ENCODE measurements at regions not wholly inside any gene's neighbourhood (a gene's known extent, or its start where the extent isn't known, plus 50 kb on each side); places are given as distances from the start of the nearest gene placed in this dataset.

GRCh38 chr7:125892434-125892833 lies 962.8 kb upstream of the POT1 start:
- no peak overlapping the region for H3K27ac ChIP-seq
- no peak for TF ChIP-seq ZFX (IDR thresholded peaks at IDR 0.05; ENCODE audit: borderline replicate concordance)
- TF ChIP-seq CTCF (IDR thresholded peaks at IDR 0.05): no peak

- TF ChIP-seq ZFX (IDR thresholded peaks at IDR 0.05; ENCODE audit: borderline replicate concordance): no peak
- no peak for TF ChIP-seq CTCF (IDR thresholded peaks at IDR 0.05)
- no peak overlapping the region for H3K27ac ChIP-seq
Observed at GRCh38 chr7:125878988-125879387, 949.4 kb upstream of the POT1 start.

- no peak overlapping the region for H3K27ac ChIP-seq
- TF ChIP-seq CTCF (IDR thresholded peaks at IDR 0.05): no peak
- no peak for TF ChIP-seq ZFX (IDR thresholded peaks at IDR 0.05; ENCODE audit: borderline replicate concordance)
Observed at GRCh38 chr7:125878235-125878956, 948.8 kb upstream of the POT1 start.

GRCh38 chr7:125877246-125877645 lies 947.6 kb upstream of the POT1 start:
- H3K27ac ChIP-seq: no peak overlapping the region
- TF ChIP-seq ZFX (IDR thresholded peaks at IDR 0.05; ENCODE audit: borderline replicate concordance) (no peak), CTCF (IDR thresholded peaks at IDR 0.05) (no peak)

GRCh38 chr7:125876431-125876830 lies 946.8 kb upstream of the POT1 start:
- no peak overlapping the region for H3K27ac ChIP-seq
- TF ChIP-seq ZFX (IDR thresholded peaks at IDR 0.05; ENCODE audit: borderline replicate concordance) (no peak), CTCF (IDR thresholded peaks at IDR 0.05) (no peak)

GRCh38 chr7:125871431-125871830 lies 941.8 kb upstream of the POT1 start:
- H3K27ac ChIP-seq: no peak overlapping the region
- TF ChIP-seq ZFX (IDR thresholded peaks at IDR 0.05; ENCODE audit: borderline replicate concordance): no peak
- no peak for TF ChIP-seq CTCF (IDR thresholded peaks at IDR 0.05)

- no peak overlapping the region for H3K27ac ChIP-seq
- TF ChIP-seq ZFX (IDR thresholded peaks at IDR 0.05; ENCODE audit: borderline replicate concordance): no peak
Observed at GRCh38 chr7:125857606-125858005, 928.0 kb upstream of the POT1 start.

GRCh38 chr7:125848157-125848556 lies 918.5 kb upstream of the POT1 start:
- H3K27ac ChIP-seq: no peak overlapping the region
- no peak for TF ChIP-seq CTCF (IDR thresholded peaks at IDR 0.05)
- TF ChIP-seq ZFX (IDR thresholded peaks at IDR 0.05; ENCODE audit: borderline replicate concordance): no peak
